ENCODE measurements at regions not wholly inside any gene's neighbourhood (a gene's known extent, or its start where the extent isn't known, plus 50 kb on each side); places are given as distances from the start of the nearest gene placed in this dataset.

GRCh38 chr4:125704726-125705125 lies 390.0 kb downstream of the FAT4 start:
- H3K9me3 ChIP-seq (ENCODE audit: control insufficient read depth in 2 of 3, insufficient read depth in 1 of 3, low read length in 3 of 3), result no peaks in the 10 kb centered on the region
- H3K4me1 ChIP-seq (ENCODE audit: control insufficient read depth in 2 of 3, insufficient read depth in 2 of 3, low read depth in 1 of 3, low read length in 3 of 3), result no peaks in the 10 kb centered on the region
- intact Hi-C loops (cut with DNase I), result no loop called here
- DNase-seq (no peak), FAIRE-seq (no peak)
- no peak overlapping the region for H3K4me3 ChIP-seq (ENCODE audit: low read length in 3 of 3)
- H3K9ac ChIP-seq (ENCODE audit: low read length in 3 of 3), result no peak overlapping the region
- H3K27ac ChIP-seq (ENCODE audit: low read depth in 2 of 2, low read length in 2 of 2), result no peak overlapping the region
- H3K36me3 ChIP-seq (ENCODE audit: control insufficient read depth in 2 of 3, insufficient read depth in 3 of 3, low read length in 3 of 3), result no peaks in the 10 kb centered on the region
- no peaks in the 10 kb centered on the region for H3K27me3 ChIP-seq (ENCODE audit: control insufficient read depth, insufficient read depth, low read length)
- no peak for TF ChIP-seq CTCF (IDR thresholded peaks at IDR 0.05; ENCODE audit: borderline replicate concordance, extremely low read depth, insufficient read depth)

- no peak for TF ChIP-seq CTCF (IDR thresholded peaks at IDR 0.05; ENCODE audit: borderline replicate concordance, extremely low read depth, insufficient read depth)
- H3K36me3 ChIP-seq (ENCODE audit: control insufficient read depth in 2 of 3, insufficient read depth in 3 of 3, low read length in 3 of 3), result no peaks in the 10 kb centered on the region
- H3K4me3 ChIP-seq (ENCODE audit: low read length in 3 of 3), result no peak overlapping the region
- no peak overlapping the region for H3K27ac ChIP-seq (ENCODE audit: low read depth in 2 of 2, low read length in 2 of 2)
- no peaks in the 10 kb centered on the region for H3K4me1 ChIP-seq (ENCODE audit: control insufficient read depth in 2 of 3, insufficient read depth in 2 of 3, low read depth in 1 of 3, low read length in 3 of 3)
- intact Hi-C loops (cut with DNase I), result no loop called here
- FAIRE-seq (no peak), DNase-seq (no peak)
- H3K9ac ChIP-seq (ENCODE audit: low read length in 3 of 3), result no peak overlapping the region
- no peaks in the 10 kb centered on the region for H3K9me3 ChIP-seq (ENCODE audit: control insufficient read depth in 2 of 3, insufficient read depth in 1 of 3, low read length in 3 of 3)
- no peaks in the 10 kb centered on the region for H3K27me3 ChIP-seq (ENCODE audit: control insufficient read depth, insufficient read depth, low read length)
Measured at GRCh38 chr4:125705681-125706080, 390.9 kb downstream of the FAT4 start.

GRCh38 chr4:125707397-125707796 lies 392.6 kb downstream of the FAT4 start:
- H3K27me3 ChIP-seq (ENCODE audit: control insufficient read depth, insufficient read depth, low read length), result no peaks in the 10 kb centered on the region
- no peak for TF ChIP-seq CTCF (IDR thresholded peaks at IDR 0.05; ENCODE audit: borderline replicate concordance, extremely low read depth, insufficient read depth)
- no peak overlapping the region for H3K4me3 ChIP-seq (ENCODE audit: low read length in 3 of 3)
- DNase-seq (no peak), FAIRE-seq (no peak)
- intact Hi-C loops (cut with DNase I), result no loop called here
- no peak overlapping the region for H3K9ac ChIP-seq (ENCODE audit: low read length in 3 of 3)
- H3K9me3 ChIP-seq (ENCODE audit: control insufficient read depth in 2 of 3, insufficient read depth in 1 of 3, low read length in 3 of 3), result no peaks in the 10 kb centered on the region
- H3K36me3 ChIP-seq (ENCODE audit: control insufficient read depth in 2 of 3, insufficient read depth in 3 of 3, low read length in 3 of 3), result no peaks in the 10 kb centered on the region
- no peak overlapping the region for H3K27ac ChIP-seq (ENCODE audit: low read depth in 2 of 2, low read length in 2 of 2)
- H3K4me1 ChIP-seq (ENCODE audit: control insufficient read depth in 2 of 3, insufficient read depth in 2 of 3, low read depth in 1 of 3, low read length in 3 of 3), result no peaks in the 10 kb centered on the region

- Histone ChIP-seq H3K27me3 (ENCODE audit: control insufficient read depth, insufficient read depth, low read length) (no peaks in the 10 kb centered on the region), H3K9ac (ENCODE audit: low read length in 3 of 3) (no peak overlapping the region), H3K4me3 (ENCODE audit: low read length in 3 of 3) (no peak overlapping the region), H3K4me1 (ENCODE audit: control insufficient read depth in 2 of 3, insufficient read depth in 2 of 3, low read depth in 1 of 3, low read length in 3 of 3) (no peaks in the 10 kb centered on the region), H3K9me3 (ENCODE audit: control insufficient read depth in 2 of 3, insufficient read depth in 1 of 3, low read length in 3 of 3) (no peaks in the 10 kb centered on the region), H3K27ac (ENCODE audit: low read depth in 2 of 2, low read length in 2 of 2) (no peak overlapping the region), H3K36me3 (ENCODE audit: control insufficient read depth in 2 of 3, insufficient read depth in 3 of 3, low read length in 3 of 3) (no peaks in the 10 kb centered on the region)
- no peak for FAIRE-seq
- intact Hi-C loops (cut with DNase I), result no loop called here
- no peak for DNase-seq
- TF ChIP-seq CTCF (IDR thresholded peaks at IDR 0.05; ENCODE audit: borderline replicate concordance, extremely low read depth, insufficient read depth), result no peak
Measured at GRCh38 chr4:125710766-125711165, 396.0 kb downstream of the FAT4 start.

Data from kidney (tissue), 13 donors.